Hematopoietic multipotent progenitor cell treated with erythropoietin and hydrocortisone succinate and interleukin-3 and kit ligand, for 17 days (in vitro differentiated cells): ENCODE measurements at regions not wholly inside any gene's neighbourhood (a gene's known extent, or its start where the extent isn't known, plus 50 kb on each side); places are given as distances from the start of the nearest gene placed in this dataset.

Experiments used
- DNase-seq: peaks from one replicate; pipeline ENCODE4 v3.0.0-alpha.2; 2015; ENCODE audit warnings: low spot score

- no peak for DNase-seq
Observed at GRCh38 chr5:175034924-175035323, 310.5 kb downstream of the MSX2 start.

DNA sequence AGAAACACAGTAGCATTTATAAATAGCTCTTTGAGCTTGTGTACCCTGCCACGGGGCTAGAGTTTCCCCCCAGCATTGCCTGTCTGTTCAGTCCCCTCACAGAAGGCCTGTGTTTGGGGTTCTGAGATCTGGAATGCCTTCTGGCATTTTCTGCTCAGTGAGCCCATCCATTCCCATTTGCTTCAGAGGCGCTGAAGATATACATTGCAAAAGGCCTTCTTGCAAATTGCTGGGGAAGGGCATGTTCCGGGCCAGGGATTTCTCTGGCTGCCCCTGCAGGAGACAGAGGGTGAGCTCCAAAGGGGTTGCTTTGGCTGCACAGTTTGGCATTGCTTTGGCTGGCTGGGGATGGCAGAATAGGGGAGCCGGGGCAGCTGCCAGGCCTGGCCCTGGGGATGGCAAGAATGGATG is 308.4 kb downstream of the MSX2 start:
- DNase-seq: no peak

DNA sequence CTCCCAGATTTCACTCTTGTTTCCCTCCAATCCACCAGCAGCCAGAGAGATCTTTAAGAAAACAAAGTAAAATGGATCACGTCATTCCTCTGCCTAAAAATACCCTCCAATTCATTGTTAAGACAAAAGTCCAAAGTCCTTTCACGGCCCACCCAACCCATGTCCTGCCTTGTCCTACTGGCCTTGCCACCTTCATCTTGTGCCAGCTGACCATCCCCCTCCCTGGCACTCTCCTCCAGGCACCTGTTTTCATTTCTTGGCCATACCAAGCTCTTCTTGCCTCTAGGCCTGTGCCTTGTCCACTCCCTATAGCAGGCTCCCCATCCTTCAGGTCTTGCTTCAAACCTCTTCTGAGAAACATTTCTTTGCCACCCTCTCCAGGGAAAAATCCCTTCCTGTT is 307.6 kb downstream of the MSX2 start:
- DNase-seq: no peak

GRCh38 chr5:175027390-175027789 is 303.0 kb downstream of the MSX2 start:
- no peak for DNase-seq

- DNase-seq: no peak
Observed at GRCh38 chr5:175025077-175025476, 300.7 kb downstream of the MSX2 start.

GRCh38 chr5:175021841-175022625 is 297.7 kb downstream of the MSX2 start:
- no peak for DNase-seq

GRCh38 chr5:175021321-175021720 is 296.9 kb downstream of the MSX2 start:
- no peak for DNase-seq

GRCh38 chr5:175015028-175015685 is 290.8 kb downstream of the MSX2 start:
- DNase-seq: no peak

- DNase-seq: no peak
Observed at GRCh38 chr5:175013251-175013650, 288.9 kb downstream of the MSX2 start.

DNA sequence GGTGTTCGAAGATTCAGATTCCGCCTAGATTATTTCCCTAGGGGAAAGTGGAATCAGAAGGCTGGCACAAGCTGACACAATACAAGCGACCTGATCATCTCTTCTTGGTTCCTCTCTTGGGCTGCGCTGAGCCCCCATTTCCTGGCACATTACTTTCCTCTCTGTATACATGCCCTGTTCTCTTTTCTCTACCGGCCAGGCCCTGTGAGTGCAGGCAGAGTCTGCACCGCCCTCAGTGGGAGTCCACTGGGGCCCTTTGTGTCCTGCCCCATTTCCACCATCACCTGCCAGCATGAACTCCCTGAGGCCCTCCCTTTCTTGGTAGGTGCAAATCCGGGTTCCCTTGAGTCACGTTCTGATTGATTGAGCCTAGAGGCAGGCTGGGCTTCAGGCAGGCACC is 287.9 kb downstream of the MSX2 start:
- DNase-seq: no peak

GRCh38 chr5:175003531-175003930 is 279.1 kb downstream of the MSX2 start:
- no peak for DNase-seq

DNA sequence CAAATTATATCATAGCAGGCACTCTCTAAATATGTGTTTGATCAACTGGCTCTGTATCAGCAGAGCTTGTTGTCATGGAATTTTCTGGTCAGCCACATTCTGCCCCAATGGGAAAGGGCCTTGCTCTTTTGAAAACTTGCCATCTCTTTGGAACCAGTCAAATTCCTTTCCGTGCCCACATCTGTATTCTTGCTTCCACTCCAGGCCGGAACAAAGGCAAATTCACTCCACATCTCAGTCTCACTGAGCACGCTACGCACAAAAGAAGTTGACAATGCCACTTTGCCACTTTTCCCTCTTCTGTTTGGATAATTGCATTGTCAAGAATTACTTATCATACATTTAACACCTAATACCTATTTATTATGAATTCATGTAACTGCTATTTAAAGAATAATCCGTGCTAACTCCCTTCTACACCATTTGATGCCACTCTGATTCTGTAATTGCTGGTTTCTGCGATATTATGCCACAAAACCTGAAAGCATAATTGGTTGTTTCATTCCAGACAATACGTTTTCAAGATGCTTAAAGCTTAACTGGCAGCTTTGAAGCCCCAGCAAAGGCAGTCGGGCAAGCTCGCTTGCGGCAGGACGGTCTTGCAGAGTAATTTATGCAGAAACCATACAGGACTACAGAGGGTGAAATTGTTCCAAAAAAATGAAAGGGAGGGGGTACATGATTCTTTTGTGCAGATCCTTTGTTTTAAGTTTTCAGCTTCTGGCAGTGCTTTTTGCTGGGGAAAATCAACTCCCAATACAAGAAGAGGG is 277.7 kb downstream of the MSX2 start:
- no peak for DNase-seq

GRCh38 chr5:175001311-175001710 is 276.9 kb downstream of the MSX2 start:
- no peak for DNase-seq

- no peak for DNase-seq
Observed at GRCh38 chr5:174999581-174999980, 275.2 kb downstream of the MSX2 start.

GRCh38 chr5:174998131-174998730 is 273.8 kb downstream of the MSX2 start:
- DNase-seq: no peak

GRCh38 chr5:174997688-174998087 is 273.3 kb downstream of the MSX2 start:
- DNase-seq: no peak

DNA sequence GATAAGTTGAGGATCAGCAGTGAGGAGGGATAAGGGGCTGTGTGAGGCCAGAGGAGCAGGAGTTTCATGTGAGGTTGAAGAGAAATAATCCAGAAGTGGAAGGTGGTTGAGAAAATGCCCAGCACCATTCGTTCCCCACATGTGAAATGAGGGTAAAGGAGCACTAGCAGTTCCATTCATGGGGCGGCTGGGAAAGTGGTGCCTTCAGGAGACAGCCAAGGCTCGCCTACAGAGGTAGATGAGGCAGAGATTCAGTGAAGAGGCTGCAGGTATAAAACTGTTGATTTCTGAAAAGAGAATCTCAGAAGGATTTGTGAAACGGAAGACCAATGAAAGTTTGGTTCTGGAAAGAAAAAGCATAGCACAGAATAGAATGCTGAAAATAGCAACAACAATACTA is 272.6 kb downstream of the MSX2 start:
- no peak for DNase-seq

DNA sequence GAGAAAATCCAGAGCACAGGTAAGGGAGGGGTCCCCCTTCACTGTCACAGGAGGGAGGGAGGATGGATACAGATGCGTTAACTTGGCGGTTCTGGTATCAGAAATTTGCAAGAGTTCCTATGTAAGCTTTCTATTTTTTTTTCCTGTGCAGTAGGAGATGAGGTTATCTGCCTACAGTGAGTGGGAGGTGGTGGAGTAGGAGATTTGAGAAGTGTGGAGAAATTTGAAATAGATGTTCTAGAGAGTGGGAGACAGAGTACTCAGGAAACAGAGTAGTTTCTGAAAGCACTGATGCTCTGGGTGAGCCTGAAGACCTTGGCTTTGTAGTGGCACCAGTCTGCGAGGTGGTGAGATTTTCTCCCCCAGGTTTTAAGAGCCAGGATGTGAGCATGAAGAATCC is 271.4 kb downstream of the MSX2 start:
- DNase-seq: no peak

GRCh38 chr5:174991847-174992246 is 267.5 kb downstream of the MSX2 start:
- no peak for DNase-seq

DNA sequence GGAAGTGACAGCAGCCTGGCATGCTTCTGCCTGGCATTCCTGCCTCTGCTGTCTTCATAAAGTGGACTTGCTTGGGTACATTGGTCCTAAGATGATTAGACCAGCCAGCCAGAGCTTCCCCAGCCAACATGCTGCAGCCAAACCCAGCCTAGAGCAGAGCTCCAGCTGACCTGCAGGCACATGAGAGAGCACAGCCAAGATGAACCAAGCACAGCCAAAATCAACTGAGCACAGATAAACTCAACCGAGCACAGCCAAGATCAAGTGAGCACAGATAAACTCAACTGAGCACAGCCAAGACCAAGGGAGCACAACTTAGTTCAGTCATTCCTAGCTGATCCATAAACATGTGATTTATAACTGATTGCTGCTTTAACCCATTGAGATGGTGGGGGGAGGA is 266.5 kb downstream of the MSX2 start:
- no peak for DNase-seq

DNA sequence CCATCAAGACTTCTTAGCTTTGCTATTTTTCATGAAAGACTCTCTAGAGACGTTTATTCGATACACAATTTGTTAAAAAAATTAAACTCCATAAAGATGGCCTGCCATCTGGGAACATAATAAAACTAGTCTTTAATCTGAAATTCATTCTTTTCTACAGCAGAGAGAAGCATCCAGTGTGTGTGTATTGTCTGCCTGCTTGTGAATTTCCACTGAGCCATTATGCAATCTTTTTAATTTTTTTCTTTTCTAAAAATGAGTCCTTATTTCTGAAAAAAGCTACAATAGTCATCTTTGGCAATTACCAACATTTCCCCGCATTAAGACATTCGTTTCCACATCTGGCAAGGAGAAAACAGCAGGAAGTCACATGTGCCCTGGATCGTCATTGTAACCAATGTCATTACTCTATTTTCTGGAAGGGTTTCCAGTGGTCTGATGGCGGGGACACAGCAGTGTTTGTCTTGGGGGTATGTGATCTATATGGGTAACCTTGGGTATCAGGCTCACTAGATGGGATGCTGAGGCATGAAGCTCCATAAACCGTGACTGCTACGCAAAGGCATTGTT is 263.1 kb downstream of the MSX2 start:
- DNase-seq: no peak

- no peak for DNase-seq
Observed at GRCh38 chr5:174984863-174985262, 260.5 kb downstream of the MSX2 start.
